Activated effector memory CD4-positive, alpha-beta T cell treated with anti-CD3 and anti-CD28 coated beads, Interleukin-2, amount 50 U/mL, for 16 hours (primary cell): ENCODE measurements at regions not wholly inside any gene's neighbourhood (a gene's known extent, or its start where the extent isn't known, plus 50 kb on each side); places are given as distances from the start of the nearest gene placed in this dataset.

Experiments used
- DNase-seq: peaks from one replicate; pipeline ENCODE4 v3.0.0-alpha.2; 2020

DNA sequence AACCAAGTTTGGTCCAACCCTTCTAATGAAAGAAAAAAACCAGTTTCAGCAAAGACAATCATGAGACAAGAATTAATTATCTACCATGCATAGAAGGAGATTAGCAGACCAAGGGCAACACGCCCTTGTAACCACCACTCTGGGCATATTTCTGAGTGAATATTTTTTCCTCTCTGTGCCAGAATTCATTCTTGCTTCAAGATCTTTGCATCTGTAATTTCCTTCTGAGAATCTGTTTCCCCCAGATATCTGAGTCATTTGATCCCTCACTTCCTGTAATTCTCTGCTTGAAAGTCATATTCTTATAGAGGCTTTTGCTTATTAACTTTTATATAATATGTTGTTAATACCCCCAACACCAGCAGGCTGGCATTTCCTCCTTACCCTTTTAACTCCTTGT is 243.7 kb downstream of the SLC16A7 start:
- no peak for DNase-seq

DNA sequence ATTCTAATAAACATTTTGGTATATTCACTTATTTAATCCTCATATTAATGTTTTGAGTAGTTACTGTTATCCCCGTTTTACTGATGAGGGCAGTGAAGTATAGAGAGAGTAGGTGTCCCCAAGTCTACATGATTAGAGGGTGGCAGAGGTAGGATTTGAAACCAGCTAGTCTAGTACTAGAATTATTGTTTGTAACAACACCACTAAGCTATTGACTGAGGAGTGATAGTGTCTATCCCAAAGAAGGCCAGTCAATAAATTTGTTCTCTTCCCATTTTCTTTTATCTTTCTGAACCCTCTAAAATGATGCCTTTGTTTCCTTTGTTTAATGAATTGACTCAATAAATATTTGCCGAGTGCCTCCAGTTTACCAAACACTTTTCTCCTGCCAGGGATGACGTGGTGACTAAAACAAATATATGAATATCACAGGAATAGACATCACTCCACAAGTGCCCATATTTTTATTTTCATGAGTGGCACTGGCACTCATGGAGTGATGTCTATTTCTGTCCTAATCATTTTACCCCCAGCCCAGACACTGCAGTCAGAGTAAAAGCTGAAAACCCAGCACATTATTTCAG is 247.5 kb downstream of the SLC16A7 start:
- DNase-seq, result no peak

- no peak for DNase-seq
Observed at GRCh38 chr12:59844750-59845149, 248.9 kb downstream of the SLC16A7 start.

- DNase-seq, result no peak
Observed at GRCh38 chr12:59845293-59845692, 249.5 kb downstream of the SLC16A7 start.

- no peak for DNase-seq
Observed at GRCh38 chr12:59847127-59847526, 251.3 kb downstream of the SLC16A7 start.

- no peak for DNase-seq
Observed at GRCh38 chr12:59850268-59850667, 254.4 kb downstream of the SLC16A7 start.

DNA sequence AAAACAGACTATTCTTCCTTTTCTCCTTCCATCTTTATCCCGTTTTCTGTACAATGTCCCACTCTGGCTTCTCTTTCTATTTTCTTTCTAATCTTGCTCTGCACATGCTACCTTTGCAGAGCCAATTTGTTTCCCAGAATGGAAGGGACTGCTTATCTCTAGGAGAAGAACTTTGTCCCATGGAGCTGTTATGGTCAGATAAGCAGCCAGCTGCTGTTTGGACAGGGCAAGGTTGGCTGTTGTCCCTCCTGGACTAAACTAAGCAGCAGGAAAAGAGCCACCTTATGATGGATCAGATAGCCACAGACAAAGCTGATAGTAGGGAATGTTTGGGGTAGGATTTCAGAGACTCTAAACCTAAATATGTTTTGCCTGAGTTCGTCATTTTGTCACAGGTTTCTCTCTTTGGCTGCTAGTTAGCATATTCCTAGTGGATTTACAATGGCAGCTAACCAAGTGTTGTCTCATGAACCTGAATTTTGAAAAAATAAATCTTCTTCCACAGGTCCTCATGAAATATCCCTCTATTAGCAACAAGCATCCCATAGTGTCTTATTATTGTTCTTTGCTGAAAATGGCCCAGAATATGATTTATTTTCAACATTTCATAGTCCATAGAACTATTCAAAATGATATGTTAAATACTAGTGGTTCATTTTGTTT is 262.8 kb downstream of the SLC16A7 start:
- DNase-seq, result no peak

- DNase-seq, result no peak
Observed at GRCh38 chr12:59859171-59859510, 263.3 kb downstream of the SLC16A7 start.

- DNase-seq, result no peak
Observed at GRCh38 chr12:59861635-59862034, 265.8 kb downstream of the SLC16A7 start.

DNA sequence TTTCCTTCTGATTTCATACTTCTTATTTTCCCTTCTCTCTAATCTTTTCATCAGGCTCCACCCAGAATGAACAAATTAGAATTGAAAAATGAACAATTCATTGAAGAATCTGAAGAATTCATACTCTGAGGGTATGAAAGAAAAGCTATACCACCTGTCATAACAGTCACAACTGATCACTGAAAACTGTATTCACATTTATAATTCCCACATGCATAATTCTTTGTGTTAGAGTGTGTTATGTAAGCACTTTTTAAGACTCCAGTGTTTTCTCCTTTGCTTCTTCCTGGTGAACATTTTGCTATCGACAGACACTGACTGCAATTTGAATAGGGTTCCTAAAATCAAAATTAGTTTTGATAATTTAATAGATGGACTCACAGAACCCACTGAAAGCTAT is 271.2 kb downstream of the SLC16A7 start:
- no peak for DNase-seq

- no peak for DNase-seq
Observed at GRCh38 chr12:59867689-59868088, 271.9 kb downstream of the SLC16A7 start.

- no peak for DNase-seq
Observed at GRCh38 chr12:59871779-59872178, 275.9 kb downstream of the SLC16A7 start.

DNA sequence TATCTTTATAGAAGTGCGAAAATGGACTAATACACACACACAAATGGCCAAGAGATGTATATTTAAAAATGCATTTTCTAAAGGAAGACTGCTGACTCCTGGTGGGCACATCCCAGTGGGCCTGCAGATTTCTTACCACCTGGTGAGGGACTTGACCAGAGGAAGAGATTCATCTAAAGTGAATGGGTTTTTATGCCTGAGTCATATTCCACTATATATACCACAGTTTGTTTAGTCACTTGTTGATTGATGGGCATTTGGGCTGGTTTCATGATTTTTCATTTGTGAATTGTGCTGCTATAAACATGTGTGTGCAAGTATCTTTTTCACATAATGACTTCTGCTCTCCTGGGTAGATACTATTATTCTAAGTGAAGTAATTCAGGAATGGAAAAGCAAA is 277.3 kb downstream of the SLC16A7 start:
- DNase-seq, result no peak

GRCh38 chr12:59874781-59875180 is 279.0 kb downstream of the SLC16A7 start:
- DNase-seq, result no peak

GRCh38 chr12:59886131-59886733 is 290.4 kb downstream of the SLC16A7 start:
- no peak for DNase-seq

- DNase-seq, result no peak
Observed at GRCh38 chr12:59887178-59887577, 291.3 kb downstream of the SLC16A7 start.

GRCh38 chr12:59890896-59891579 is 295.2 kb downstream of the SLC16A7 start:
- DNase-seq, result no peak

DNA sequence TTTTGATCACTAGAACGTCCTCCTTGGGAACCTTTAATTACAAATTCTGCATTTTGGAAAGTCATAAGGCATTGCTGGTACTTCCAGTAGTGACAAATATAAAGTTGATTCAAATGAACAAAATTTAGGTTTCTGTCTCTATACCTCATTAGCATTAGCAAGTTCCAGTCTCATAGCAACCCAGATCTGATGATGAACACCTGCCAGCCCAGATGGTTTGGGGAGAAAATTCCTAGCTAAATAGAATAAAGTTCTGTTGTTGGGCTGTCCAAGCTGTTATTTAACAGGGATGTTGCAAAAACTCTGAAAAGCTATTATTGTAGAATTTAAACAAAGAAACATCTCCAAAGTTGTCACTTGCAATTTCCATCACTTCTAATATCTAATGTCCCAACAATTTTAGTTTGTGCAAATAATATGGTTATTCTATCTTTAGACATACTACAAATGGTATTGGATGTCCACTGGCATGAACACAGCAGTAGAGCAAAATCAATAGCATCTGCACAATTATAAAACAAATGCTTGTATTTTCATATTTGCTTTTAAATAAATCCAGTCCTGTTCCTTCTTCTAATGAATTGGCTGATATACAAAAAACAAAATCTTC is 299.4 kb downstream of the SLC16A7 start:
- no peak for DNase-seq

GRCh38 chr12:59904874-59905521 is 309.2 kb downstream of the SLC16A7 start:
- DNase-seq, result no peak

DNA sequence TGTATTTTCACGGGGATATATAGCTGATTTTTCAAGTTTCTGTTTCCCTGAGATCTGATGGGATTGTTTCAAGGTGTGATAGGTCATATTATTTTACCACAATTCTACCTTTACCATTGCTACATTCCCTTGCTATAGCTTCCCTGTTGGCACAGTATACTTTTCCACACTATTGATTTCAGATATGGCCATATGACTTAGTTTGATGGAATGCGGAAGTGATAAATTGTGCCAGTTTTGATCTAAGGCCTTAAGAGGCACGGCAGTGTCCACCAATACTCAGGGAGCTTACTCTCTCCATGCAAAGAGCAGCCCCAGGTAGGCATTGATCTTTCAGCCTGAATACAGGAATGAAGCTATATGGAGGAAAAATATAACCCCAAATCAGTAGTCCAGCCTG is 315.7 kb downstream of the SLC16A7 start:
- no peak for DNase-seq

GRCh38 chr12:59916988-59917387 is 321.2 kb downstream of the SLC16A7 start:
- DNase-seq, result no peak

GRCh38 chr12:59927032-59927431 is 331.2 kb downstream of the SLC16A7 start:
- no peak for DNase-seq

DNA sequence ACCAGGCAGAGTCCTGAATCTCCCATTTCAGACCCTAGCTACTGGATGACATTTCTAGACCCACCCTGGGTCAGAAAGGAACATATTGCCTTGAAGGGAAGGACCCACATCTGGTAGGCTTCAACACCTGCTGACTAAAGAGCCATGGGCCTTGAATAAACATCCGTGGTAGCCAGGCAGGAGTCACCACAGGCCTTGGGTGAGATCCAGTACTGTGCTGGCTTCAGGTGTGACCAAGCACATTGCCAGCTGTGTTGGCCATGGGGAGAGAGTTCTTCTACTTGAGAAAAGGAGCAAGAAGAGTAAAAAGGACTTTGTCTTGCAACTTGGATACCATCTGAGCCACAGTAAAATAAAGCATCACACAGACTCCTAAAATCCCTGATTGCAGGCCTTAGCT is 332.6 kb downstream of the SLC16A7 start:
- no peak for DNase-seq
